NB4 (cell line): ENCODE measurements at regions not wholly inside any gene's neighbourhood (a gene's known extent, or its start where the extent isn't known, plus 50 kb on each side); places are given as distances from the start of the nearest gene placed in this dataset.

Experiments used
- CTCF ChIP-seq: IDR thresholded peaks from one replicate; pipeline ENCODE4 v1.5.1; 2012; ENCODE audit warnings: low read depth, low read length
- MAX ChIP-seq: IDR thresholded peaks from 2 replicates; pipeline ENCODE4 v1.6.1; 2011; ENCODE audit warnings: low read depth, low read length
- POLR2A ChIP-seq: IDR thresholded peaks from 2 replicates; pipeline ENCODE4 v1.6.1; 2011; ENCODE audit warnings: mild to moderate bottlenecking; ENCODE audit not compliant: insufficient read length; ENCODE audit errors: extremely low read depth

DNA sequence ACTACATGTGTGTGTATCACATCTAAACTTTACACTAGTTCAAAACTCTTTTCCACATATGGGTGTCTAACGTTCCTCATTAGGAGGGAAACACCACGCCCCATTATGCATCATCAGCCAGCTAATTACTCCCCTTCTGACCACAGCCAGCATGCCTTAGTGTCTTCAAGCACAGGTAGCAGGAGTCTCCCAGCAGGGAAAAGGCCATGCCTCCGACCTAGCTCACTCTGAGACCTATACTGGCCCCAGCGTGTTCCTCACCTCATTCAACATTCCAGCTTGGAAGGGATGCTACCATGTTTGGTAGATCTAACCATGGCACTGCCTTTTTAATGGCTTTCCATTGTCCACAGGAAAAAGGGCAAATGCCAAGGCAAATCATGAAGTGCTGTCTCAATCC lies 66.1 kb upstream of the PRB2 start:
- TF ChIP-seq CTCF (no peak), POLR2A (no peak), MAX (no peak)
